ENCODE measurements at regions not wholly inside any gene's neighbourhood (a gene's known extent, or its start where the extent isn't known, plus 50 kb on each side); places are given as distances from the start of the nearest gene placed in this dataset.

GRCh38 chr21:26683996-26684395 lies 110.9 kb upstream of the CYYR1 start:
- 73% methylated on average over 2 of the region's 2 CpGs for WGBS
- DNase-seq (ENCODE audit: low spot score), result no peak
- TF ChIP-seq TAF1 (conservative IDR thresholded peaks at IDR 0.05), result no peak
- TF ChIP-seq MAX (IDR thresholded peaks at IDR 0.05), result no peak
- TF ChIP-seq SP1 (IDR thresholded peaks at IDR 0.05), result no peak
- no peak for TF ChIP-seq FOXA2 (IDR thresholded peaks at IDR 0.05)
- no peak for TF ChIP-seq EGR1 (IDR thresholded peaks at IDR 0.05; ENCODE audit: low read depth in 2 of 2)
- no peak for TF ChIP-seq RAD21 (IDR thresholded peaks at IDR 0.05)
- TF ChIP-seq FOXA1 (IDR thresholded peaks at IDR 0.05), result no peak
- TF ChIP-seq ZBTB33 (IDR thresholded peaks at IDR 0.05), result no peak
- no peak for TF ChIP-seq RXRA (IDR thresholded peaks at IDR 0.05)
- Histone ChIP-seq H3K9me3 (ENCODE audit: control insufficient read depth in 4 of 4, low read length in 3 of 4) (peaks cover 0 to 1% (median 0%) of the 10 kb centered on the region in 4 donors), H3K36me3 (ENCODE audit: control insufficient read depth in 4 of 4, insufficient read depth in 3 of 4, low read depth in 1 of 4, low read length in 3 of 4) (no peaks in the 10 kb centered on the region), H3K27ac (ENCODE audit: low read depth in 1 of 2, low read length in 2 of 2) (no peak overlapping the region), H3K9ac (ENCODE audit: low read depth in 1 of 2, low read length in 2 of 2) (no peak overlapping the region), H3K4me3 (ENCODE audit: low read depth in 1 of 3, low read length in 3 of 3) (no peak overlapping the region), H3K27me3 (ENCODE audit: control insufficient read depth in 4 of 4, insufficient read depth in 4 of 4, low read length in 3 of 4) (no peaks in the 10 kb centered on the region), H3K4me1 (ENCODE audit: control insufficient read depth in 4 of 4, insufficient read depth in 4 of 4, low read length in 3 of 4) (no peaks in the 10 kb centered on the region)

- 86% methylated on average over 3 of the region's 3 CpGs for WGBS
- no peak for DNase-seq (ENCODE audit: low spot score)
These were observed 106.2 kb upstream of the CYYR1 start for GRCh38 chr21:26679284-26679683.

GRCh38 chr21:26674323-26674722 lies 101.2 kb upstream of the CYYR1 start:
- H3K36me3 ChIP-seq (ENCODE audit: control insufficient read depth in 4 of 4, insufficient read depth in 3 of 4, low read depth in 1 of 4, low read length in 3 of 4), result no peaks in the 10 kb centered on the region
- no peaks in the 10 kb centered on the region for H3K27me3 ChIP-seq (ENCODE audit: control insufficient read depth in 4 of 4, insufficient read depth in 4 of 4, low read length in 3 of 4)
- DNase-seq (ENCODE audit: low spot score), result no peak
- no peak overlapping the region for H3K4me3 ChIP-seq (ENCODE audit: low read depth in 1 of 3, low read length in 3 of 3)
- no peak overlapping the region for H3K9ac ChIP-seq (ENCODE audit: low read depth in 1 of 2, low read length in 2 of 2)
- WGBS, result 67% methylated on average over 5 of the region's 5 CpGs
- H3K9me3 ChIP-seq (ENCODE audit: control insufficient read depth in 4 of 4, low read length in 3 of 4), result no peaks in the 10 kb centered on the region
- H3K27ac ChIP-seq (ENCODE audit: low read depth in 1 of 2, low read length in 2 of 2), result no peak overlapping the region
- TF ChIP-seq FOXA2 (IDR thresholded peaks at IDR 0.05), result no peak
- TF ChIP-seq JUND (IDR thresholded peaks at IDR 0.05), result no peak
- TF ChIP-seq GABPA (IDR thresholded peaks at IDR 0.05 in 1 of 2, conservative IDR thresholded peaks at IDR 0.05 in 1 of 2), result no peak
- no peak for TF ChIP-seq CTCF (IDR thresholded peaks at IDR 0.05; ENCODE audit: low read depth, low read length, missing input control)
- no peak for TF ChIP-seq ZBTB33 (IDR thresholded peaks at IDR 0.05)
- TF ChIP-seq RXRA (IDR thresholded peaks at IDR 0.05), result no peak
- no peak for TF ChIP-seq NR2F2 (IDR thresholded peaks at IDR 0.05)
- TF ChIP-seq SP1 (IDR thresholded peaks at IDR 0.05), result no peak
- H3K4me1 ChIP-seq (ENCODE audit: control insufficient read depth in 4 of 4, insufficient read depth in 4 of 4, low read length in 3 of 4), result peaks cover 0 to 5% (median 0%) of the 10 kb centered on the region in 4 donors

More at GRCh38 chr21:26679284-26679683, 106.2 kb upstream of the CYYR1 start:
- H3K4me3 ChIP-seq (ENCODE audit: low read depth in 1 of 3, low read length in 3 of 3), result no peak overlapping the region
- H3K27ac ChIP-seq (ENCODE audit: low read depth in 1 of 2, low read length in 2 of 2), result no peak overlapping the region
- peaks cover 0 to 1% (median 0%) of the 10 kb centered on the region in 4 donors for H3K9me3 ChIP-seq (ENCODE audit: control insufficient read depth in 4 of 4, low read length in 3 of 4)
- TF ChIP-seq ATF3 (IDR thresholded peaks at IDR 0.05), result no peak
- TF ChIP-seq EGR1 (IDR thresholded peaks at IDR 0.05; ENCODE audit: low read depth in 2 of 2), result no peak
- no peak for TF ChIP-seq YY1 (IDR thresholded peaks at IDR 0.05)
- no peak for TF ChIP-seq GABPA (IDR thresholded peaks at IDR 0.05 in 1 of 2, conservative IDR thresholded peaks at IDR 0.05 in 1 of 2)
- no peak for TF ChIP-seq JUND (IDR thresholded peaks at IDR 0.05)
- H3K27me3 ChIP-seq (ENCODE audit: control insufficient read depth in 4 of 4, insufficient read depth in 4 of 4, low read length in 3 of 4), result no peaks in the 10 kb centered on the region
- H3K4me1 ChIP-seq (ENCODE audit: control insufficient read depth in 4 of 4, insufficient read depth in 4 of 4, low read length in 3 of 4), result no peaks in the 10 kb centered on the region
- no peak overlapping the region for H3K9ac ChIP-seq (ENCODE audit: low read depth in 1 of 2, low read length in 2 of 2)
- no peaks in the 10 kb centered on the region for H3K36me3 ChIP-seq (ENCODE audit: control insufficient read depth in 4 of 4, insufficient read depth in 3 of 4, low read depth in 1 of 4, low read length in 3 of 4)

All from liver (tissue), 8 donors.